Brain microvascular endothelial cell (primary cell): ENCODE measurements at regions not wholly inside any gene's neighbourhood (a gene's known extent, or its start where the extent isn't known, plus 50 kb on each side); places are given as distances from the start of the nearest gene placed in this dataset.

Experiments used
- DNase-seq: peaks from one replicate; pipeline ENCODE4 v3.0.0-alpha.2; 2020
- H3K27ac ChIP-seq: fragments of 250-450 bp; sonication (Bioruptor Pico); 2 replicates; pipeline ENCODE4 v1.5.1; 2020; ENCODE audit warnings: mild to moderate bottlenecking, moderate library complexity
- H3K27me3 ChIP-seq: fragments of 250-450 bp; sonication (Bioruptor Pico); replicated peaks from 2 replicates; pipeline ENCODE4 v1.5.1; 2020; ENCODE audit warnings: mild to moderate bottlenecking
- H3K36me3 ChIP-seq: fragments of 250-450 bp; sonication (Bioruptor Pico); replicated peaks from 2 replicates; pipeline ENCODE4 v1.5.1; 2020; ENCODE audit warnings: mild to moderate bottlenecking
- H3K4me3 ChIP-seq: 2 replicates; pipeline ENCODE4 v1.5.1; 2011; ENCODE audit warnings: low read depth, mild to moderate bottlenecking, control low read depth, low read length, moderate library complexity
- CTCF ChIP-seq: IDR thresholded peaks from 2 replicates; pipeline ENCODE4 v1.5.1; 2011; ENCODE audit warnings: low read depth, mild to moderate bottlenecking, moderate library complexity, low read length, control low read depth, inconsistent platforms; ENCODE audit errors: missing control alignments
- in situ Hi-C: cut with HindIII; loops from 2 replicates; pipeline ENCODE4 v1.10.0; 2017; ENCODE audit warnings: low sequenced_read_pairs, low pct_ligation_motif_present

GRCh38 chr9:106613250-106613737 is 249.7 kb upstream of the ZNF462 start:
- DNase-seq, result no peak
- Histone ChIP-seq H3K27ac (no peak overlapping the region), H3K27me3 (no peaks in the 10 kb centered on the region), H3K4me3 (no peak overlapping the region), H3K36me3 (no peaks in the 10 kb centered on the region)
- in situ Hi-C loops, result no loop called here
- no peak for TF ChIP-seq CTCF

- no peaks in the 10 kb centered on the region for H3K27me3 ChIP-seq
- TF ChIP-seq CTCF, result no peak
- H3K27ac ChIP-seq, result no peak overlapping the region
- in situ Hi-C loops, result no loop called here
- H3K4me3 ChIP-seq, result no peak overlapping the region
- no peak for DNase-seq
- no peaks in the 10 kb centered on the region for H3K36me3 ChIP-seq
Measured at GRCh38 chr9:106615118-106615889, 247.7 kb upstream of the ZNF462 start.

GRCh38 chr9:106616026-106616425 is 246.9 kb upstream of the ZNF462 start:
- Histone ChIP-seq H3K36me3 (no peaks in the 10 kb centered on the region), H3K4me3 (no peak overlapping the region), H3K27ac (no peak overlapping the region), H3K27me3 (no peaks in the 10 kb centered on the region)
- in situ Hi-C loops, result no loop called here
- DNase-seq, result no peak
- TF ChIP-seq CTCF, result no peak

GRCh38 chr9:106616851-106617345 is 246.1 kb upstream of the ZNF462 start:
- no peak for TF ChIP-seq CTCF
- no peaks in the 10 kb centered on the region for H3K36me3 ChIP-seq
- in situ Hi-C loops, result no loop called here
- no peak overlapping the region for H3K27ac ChIP-seq
- H3K27me3 ChIP-seq, result no peaks in the 10 kb centered on the region
- no peak overlapping the region for H3K4me3 ChIP-seq
- DNase-seq, result no peak

- Histone ChIP-seq H3K27ac (no peak overlapping the region), H3K36me3 (no peaks in the 10 kb centered on the region), H3K27me3 (no peaks in the 10 kb centered on the region), H3K4me3 (no peak overlapping the region)
- in situ Hi-C loops, result no loop called here
- peak; percentile 62 for DNase-seq
- no peak for TF ChIP-seq CTCF
Measured at GRCh38 chr9:106619211-106619610, 243.8 kb upstream of the ZNF462 start.
